ENCODE measurements at regions not wholly inside any gene's neighbourhood (a gene's known extent, or its start where the extent isn't known, plus 50 kb on each side); places are given as distances from the start of the nearest gene placed in this dataset.

DNA sequence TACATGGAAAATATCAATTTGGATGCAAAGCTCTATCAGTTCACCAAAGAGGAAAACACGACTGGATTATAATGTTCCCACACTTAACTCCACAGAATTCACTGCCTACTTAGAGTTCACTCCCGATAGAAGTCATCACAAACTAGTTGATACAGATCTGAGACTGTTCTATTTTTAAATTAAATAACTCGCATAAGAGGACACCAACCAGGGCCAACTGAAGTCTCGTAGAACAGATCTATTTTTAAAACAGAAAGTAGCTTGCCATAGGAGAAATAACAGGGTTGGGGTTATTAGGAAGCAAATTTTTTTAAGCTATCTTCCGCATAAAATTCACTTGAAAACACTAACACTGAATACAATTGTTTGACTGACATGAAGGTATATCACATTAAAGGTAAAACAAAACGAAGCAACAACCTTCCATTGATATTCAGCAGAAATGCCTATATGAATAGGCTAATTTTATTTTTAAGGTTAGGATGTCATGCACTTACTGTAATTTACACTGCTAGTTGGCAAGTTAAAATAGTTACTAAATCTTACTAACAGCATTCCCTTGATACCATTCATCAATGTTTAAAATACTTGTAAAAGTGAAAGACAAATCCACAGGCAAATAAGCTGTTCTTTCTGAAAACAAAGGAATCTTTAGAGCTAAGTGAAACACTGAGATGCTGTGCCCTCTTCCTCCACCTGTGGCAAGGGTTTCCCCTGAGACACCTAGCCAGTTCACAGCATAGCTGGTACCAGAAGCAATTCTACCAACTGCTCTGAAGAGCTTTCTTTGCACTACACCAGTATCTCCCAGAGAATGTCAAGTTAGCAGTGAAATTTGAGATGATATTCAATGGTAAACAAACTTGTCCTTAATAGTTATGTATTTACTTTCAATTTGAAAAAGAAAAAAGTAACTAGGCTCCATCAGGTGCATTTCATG lies 186.7 kb upstream of the ANK3 start:
- intact Hi-C loops (cut with DNase I) = no loop called here
- ATAC-seq (peak; percentile 19 to 70), DNase-seq (no peak)

GRCh38 chr10:60575105-60575504 lies 185.4 kb upstream of the ANK3 start:
- intact Hi-C loops (cut with DNase I) = no loop called here
- ATAC-seq (no peak), DNase-seq (no peak)

DNA sequence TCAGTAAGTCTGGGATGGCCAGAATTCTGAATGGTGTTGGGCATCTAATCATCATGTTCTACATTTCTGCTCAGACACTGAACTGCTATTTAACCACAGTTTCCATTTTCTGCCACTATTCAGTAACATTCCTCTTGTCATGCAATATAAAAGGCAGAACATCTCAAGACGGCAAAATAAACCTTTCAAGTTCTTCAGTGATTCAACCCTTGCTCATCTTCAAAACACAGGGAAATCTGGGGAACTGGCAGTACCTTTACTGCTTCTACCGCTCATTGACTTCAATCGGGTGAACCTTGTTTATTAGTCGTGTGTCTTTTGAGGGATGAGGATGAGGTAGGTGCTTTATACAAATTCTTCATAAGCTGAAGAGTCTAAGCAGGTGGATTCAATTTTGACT lies 184.7 kb upstream of the ANK3 start:
- DNase-seq (no peak), ATAC-seq (no peak)
- intact Hi-C loops (cut with DNase I) = no loop called here

GRCh38 chr10:60573336-60573735 lies 183.7 kb upstream of the ANK3 start:
- intact Hi-C loops (cut with DNase I) = no loop called here
- DNase-seq (no peak), ATAC-seq (peak in 1 of 2 donors; percentile 69)

GRCh38 chr10:60572511-60573194 lies 183.0 kb upstream of the ANK3 start:
- ATAC-seq (peak; percentile 74 to 85), DNase-seq (peak; percentile 28)
- intact Hi-C loops (cut with DNase I) = no loop called here

GRCh38 chr10:60570896-60571295 lies 181.2 kb upstream of the ANK3 start:
- DNase-seq (no peak), ATAC-seq (no peak)
- intact Hi-C loops (cut with DNase I) = no loop called here

DNA sequence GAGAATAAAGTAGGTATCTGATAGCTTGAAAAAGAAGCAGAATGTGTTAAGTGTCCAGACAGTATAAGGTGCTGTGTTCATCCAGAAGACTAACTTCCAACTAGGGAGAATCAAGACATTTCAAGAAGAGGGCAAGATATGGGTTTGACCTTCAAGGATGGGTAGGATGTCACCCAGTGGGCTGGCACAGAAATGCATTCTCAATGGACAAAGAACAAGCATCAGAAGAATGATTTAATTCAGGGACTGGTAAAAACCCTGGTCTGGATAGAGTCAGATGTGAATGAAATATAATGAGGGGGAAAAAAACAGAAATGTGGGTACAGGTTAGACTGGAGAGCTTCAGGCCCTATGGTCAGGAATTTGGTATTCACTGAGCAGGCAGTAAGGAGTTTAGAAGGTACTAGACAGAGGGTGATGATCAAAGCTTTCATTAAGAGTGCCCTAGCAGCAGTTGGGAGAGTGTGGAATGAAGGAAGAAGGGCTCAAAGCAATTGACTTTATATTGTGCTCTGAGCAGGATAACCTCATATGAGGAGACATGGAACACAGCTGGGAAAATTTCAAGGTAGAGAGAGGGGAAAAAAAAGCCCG lies 180.7 kb upstream of the ANK3 start:
- intact Hi-C loops (cut with DNase I) = no loop called here
- DNase-seq (no peak), ATAC-seq (no peak)

DNA sequence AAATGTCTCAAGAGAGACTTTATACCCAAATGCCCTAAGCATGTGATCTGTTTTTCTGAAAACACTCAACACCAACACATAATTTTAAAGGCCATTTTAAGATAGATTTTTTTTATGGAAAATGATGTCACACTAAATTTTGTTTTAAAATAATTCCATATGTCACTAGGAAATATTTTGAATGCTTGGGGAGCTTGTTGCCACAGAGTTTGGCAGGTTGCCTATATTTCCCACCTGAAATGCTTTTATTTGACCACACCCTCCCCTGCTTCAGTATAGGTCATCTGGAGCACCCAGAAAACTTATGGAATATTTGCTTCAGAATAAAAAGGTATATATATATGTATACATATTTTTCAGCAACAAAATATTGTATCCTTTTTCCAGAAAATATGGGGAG lies 180.0 kb upstream of the ANK3 start:
- intact Hi-C loops (cut with DNase I) = no loop called here
- DNase-seq (no peak), ATAC-seq (no peak)

GRCh38 chr10:60566096-60566495 lies 176.4 kb upstream of the ANK3 start:
- no peak for ATAC-seq
- intact Hi-C loops (cut with DNase I) = no loop called here

GRCh38 chr10:60565492-60565891 lies 175.8 kb upstream of the ANK3 start:
- ATAC-seq (no peak), DNase-seq (no peak)
- intact Hi-C loops (cut with DNase I) = no loop called here

More at GRCh38 chr10:60566096-60566495, 176.4 kb upstream of the ANK3 start:
- no peak for DNase-seq

GRCh38 chr10:60564475-60564874 lies 174.8 kb upstream of the ANK3 start:
- ATAC-seq = no peak
- intact Hi-C loops (cut with DNase I) = no loop called here

DNA sequence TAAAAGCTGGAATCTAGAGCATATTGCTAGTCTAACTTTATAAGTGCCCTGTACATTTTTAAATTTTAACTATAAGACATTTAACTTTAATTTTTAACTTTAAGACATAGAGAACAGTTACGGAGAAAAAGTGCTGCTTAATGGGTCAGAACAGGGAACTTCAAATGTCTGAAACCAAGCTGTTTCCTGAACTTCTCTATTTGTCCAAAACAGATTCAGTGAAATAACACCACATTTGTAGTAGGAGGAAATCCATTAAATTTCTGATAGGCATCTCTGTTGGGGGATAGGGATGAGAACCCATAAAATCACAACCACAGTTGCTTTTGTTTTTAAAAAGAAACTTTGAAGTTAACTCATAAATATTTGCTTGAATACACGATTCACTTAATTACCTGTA lies 170.8 kb upstream of the ANK3 start:
- DNase-seq (no peak), ATAC-seq (no peak)
- intact Hi-C loops (cut with DNase I) = no loop called here

More at GRCh38 chr10:60564475-60564874, 174.8 kb upstream of the ANK3 start:
- DNase-seq = no peak

GRCh38 chr10:60555700-60556099 lies 166.0 kb upstream of the ANK3 start:
- ATAC-seq (no peak), DNase-seq (no peak)
- intact Hi-C loops (cut with DNase I) = loop anchor here in 1 of 2 donors (10.0 kb wide), 1 partner anchor 79 kb away; no protein-coding TSS in a partner anchor

DNA sequence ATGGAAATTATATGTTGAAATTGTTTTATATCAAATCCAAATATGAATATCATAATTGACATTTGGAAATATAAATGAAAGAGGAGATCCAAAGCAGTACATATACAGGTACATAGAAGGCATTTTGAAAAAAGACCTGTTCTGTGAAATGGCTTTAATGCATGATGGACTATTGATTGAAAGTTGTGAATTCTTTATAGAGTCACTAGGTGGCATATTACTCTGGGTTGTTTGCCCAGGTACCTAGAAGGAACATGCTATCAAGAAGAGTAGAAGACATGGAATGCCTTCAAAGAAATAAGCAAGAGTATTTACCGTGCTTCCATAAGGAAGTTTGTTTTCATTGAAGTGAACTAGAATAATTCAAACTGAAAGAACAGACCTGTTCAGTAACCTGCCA lies 160.0 kb upstream of the ANK3 start:
- ATAC-seq (no peak), DNase-seq (no peak)
- intact Hi-C loops (cut with DNase I) = loop anchor here in 1 of 2 donors (10.0 kb wide), 1 partner anchor 85 kb away; no protein-coding TSS in a partner anchor

DNA sequence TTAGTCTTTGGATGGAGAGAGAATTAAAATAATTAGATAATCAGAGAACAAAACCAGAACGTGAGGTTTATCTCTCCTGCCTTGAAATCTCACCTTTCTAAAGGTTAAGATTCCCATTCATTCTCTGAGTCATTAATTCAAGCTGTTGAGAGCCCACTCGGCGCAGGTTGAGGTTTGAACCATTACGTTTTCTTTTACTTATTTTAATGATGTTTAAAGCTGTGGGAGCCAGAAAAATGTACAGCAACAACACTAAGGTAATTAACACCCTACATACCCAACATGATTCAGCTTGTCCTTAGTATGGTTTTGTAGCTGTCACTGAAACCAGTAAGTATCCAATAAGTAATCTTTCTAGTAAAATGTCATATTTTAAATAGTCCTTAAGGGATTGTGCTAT lies 153.0 kb upstream of the ANK3 start:
- intact Hi-C loops (cut with DNase I) = no loop called here
- no peak for DNase-seq

GRCh38 chr10:60541451-60541850 lies 151.8 kb upstream of the ANK3 start:
- DNase-seq (no peak), ATAC-seq (peak; percentile 40 to 61)
- intact Hi-C loops (cut with DNase I) = no loop called here

More for the DNA sequence above, 153.0 kb upstream of the ANK3 start:
- ATAC-seq = no peak

DNA sequence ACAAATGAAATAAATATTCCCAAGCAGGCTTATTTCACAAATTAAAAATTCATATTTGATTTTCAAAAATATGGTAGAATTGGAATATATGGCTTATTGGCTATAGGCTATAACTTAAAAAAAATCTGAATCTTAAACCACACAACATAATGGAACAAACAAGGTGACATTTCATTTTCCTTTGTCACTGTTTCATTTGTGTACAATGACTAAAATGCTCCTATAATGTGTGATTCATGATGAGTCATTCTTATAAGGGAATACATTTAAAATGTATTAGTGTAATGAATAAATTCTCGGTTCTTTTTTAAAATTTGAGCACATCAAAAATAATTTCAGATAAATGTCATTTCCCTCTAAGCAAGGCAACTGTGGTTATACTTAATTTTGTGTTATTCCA lies 148.0 kb upstream of the ANK3 start:
- ATAC-seq (no peak), DNase-seq (no peak)
- intact Hi-C loops (cut with DNase I) = no loop called here

GRCh38 chr10:60536529-60537114 lies 146.9 kb upstream of the ANK3 start:
- DNase-seq (no peak), ATAC-seq (no peak)
- intact Hi-C loops (cut with DNase I) = no loop called here

DNA sequence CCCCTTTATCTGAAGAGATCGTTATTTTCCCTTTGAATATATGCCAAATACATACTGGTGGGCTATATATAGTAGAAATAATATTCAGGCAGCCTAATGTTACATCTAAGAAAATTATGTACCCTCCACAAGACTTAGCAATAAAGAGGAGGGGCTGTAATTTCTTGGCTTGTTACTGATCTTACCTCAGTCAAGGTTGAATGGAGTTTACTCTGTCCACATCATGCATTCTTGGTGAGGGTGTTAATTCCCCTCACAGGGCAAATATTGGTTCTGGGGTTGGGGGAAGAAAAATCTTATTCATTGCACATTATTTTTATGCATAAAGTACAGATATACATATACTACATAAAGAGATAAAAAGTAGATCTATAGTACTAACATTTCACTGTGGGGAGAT lies 145.8 kb upstream of the ANK3 start:
- DNase-seq = no peak
- intact Hi-C loops (cut with DNase I) = no loop called here
- ATAC-seq = no peak

Data from left cardiac atrium (tissue), 4 donors.